Neural cell (in vitro differentiated cells): ENCODE measurements at regions not wholly inside any gene's neighbourhood (a gene's known extent, or its start where the extent isn't known, plus 50 kb on each side); places are given as distances from the start of the nearest gene placed in this dataset.

Source experiments
- H2AFZ ChIP-seq: fragments of 200-600, 300-800 bp; sonication (generic), shearing (Covaris generic); 2 replicates; pipeline ENCODE4 v1.6.0; 2014; ENCODE audit warnings: low read depth, mild to moderate bottlenecking, antibody characterized with exemption, low read length, moderate library complexity
- H3F3A ChIP-seq: fragments of 200-600 bp; shearing (Covaris generic); 2 replicates; pipeline ENCODE4 v1.6.1; 2016; ENCODE audit warnings: mild to moderate bottlenecking, moderate library complexity, mixed read lengths, antibody characterized with exemption, low read length; ENCODE audit not compliant: insufficient read depth, poor library complexity, severe bottlenecking
- H3K27ac ChIP-seq: fragments of 200-600, 300-800 bp; sonication (generic), shearing (Covaris generic); 2 replicates; pipeline ENCODE4 v1.5.1; 2014; ENCODE audit warnings: mild to moderate bottlenecking, low read length, moderate library complexity
- H3K27me3 ChIP-seq: fragments of 300-800, 200-600 bp; sonication (generic), shearing (Covaris generic); 2 replicates; pipeline ENCODE4 v1.6.0; 2014; ENCODE audit warnings: mild to moderate bottlenecking, low read depth, low read length, moderate library complexity; ENCODE audit not compliant: insufficient read depth
- H3K36me3 ChIP-seq: fragments of 300-800, 200-600 bp; sonication (generic), shearing (Covaris generic); 2 replicates; pipeline ENCODE4 v1.5.1; 2014; ENCODE audit warnings: mild to moderate bottlenecking, antibody characterized with exemption, low read length, moderate library complexity; ENCODE audit not compliant: insufficient read depth
- H3K4me2 ChIP-seq: fragments of 300-800, 200-600 bp; sonication (generic), shearing (Covaris generic); 2 replicates; pipeline ENCODE4 v1.6.0; 2014; ENCODE audit warnings: mild to moderate bottlenecking, low read length
- H3K4me3 ChIP-seq: fragments of 300-800, 200-600 bp; sonication (generic), shearing (Covaris generic); 2 replicates; pipeline ENCODE4 v1.5.1; 2014; ENCODE audit warnings: mild to moderate bottlenecking, low read length, moderate library complexity
- H3K79me2 ChIP-seq: fragments of 200-600 bp; shearing (Covaris generic); replicated peaks from 2 replicates; pipeline ENCODE4 v1.6.0; 2014; ENCODE audit warnings: mild to moderate bottlenecking, low read length, moderate library complexity; ENCODE audit not compliant: insufficient read depth
- H3K9ac ChIP-seq: fragments of 300-800, 200-600 bp; sonication (generic), shearing (Covaris generic); 2 replicates; pipeline ENCODE4 v1.6.1; 2016; ENCODE audit warnings: mild to moderate bottlenecking, low read length, mixed read lengths
- H3K9me2 ChIP-seq: fragments of 200-600 bp; shearing (Covaris generic); 2 replicates; pipeline ENCODE4 v1.6.1; 2016; ENCODE audit warnings: mild to moderate bottlenecking, low read length, mixed read lengths; ENCODE audit not compliant: insufficient read depth
- H3K9me3 ChIP-seq: fragments of 200-600, 300-800 bp; sonication (generic), shearing (Covaris generic); 2 replicates; pipeline ENCODE4 v1.6.1; 2016; ENCODE audit warnings: mild to moderate bottlenecking, mixed run types, low read length, moderate library complexity, mixed read lengths
- H4K20me1 ChIP-seq: fragments of 200-600 bp; shearing (Covaris generic); 2 replicates; pipeline ENCODE4 v1.6.1; 2016; ENCODE audit warnings: mild to moderate bottlenecking, mixed run types; ENCODE audit not compliant: insufficient read depth
- CTCF ChIP-seq: fragments of 450-650 bp; IDR thresholded peaks from 2 replicates; pipeline ENCODE4 v1.5.1; 2014; ENCODE audit warnings: antibody characterized with exemption, mild to moderate bottlenecking, moderate library complexity; ENCODE audit not compliant: poor library complexity, severe bottlenecking
- EP300 ChIP-seq: fragments of 450-650 bp; conservative IDR thresholded peaks from 2 replicates; pipeline ENCODE4 v1.6.1; 2014; ENCODE audit warnings: antibody characterized with exemption, mild to moderate bottlenecking, moderate library complexity; ENCODE audit not compliant: poor library complexity, severe bottlenecking
- EZH2 ChIP-seq: fragments of 200-600, 300-800 bp; shearing (Covaris generic), sonication (generic); IDR thresholded peaks from 2 replicates; pipeline ENCODE4 v1.6.1; 2014; ENCODE audit warnings: antibody characterized with exemption, low read length, borderline replicate concordance, mild to moderate bottlenecking; ENCODE audit not compliant: insufficient read depth, poor library complexity, severe bottlenecking
- MXI1 ChIP-seq: fragments of 450-650 bp; conservative IDR thresholded peaks from 2 replicates; pipeline ENCODE4 v1.6.1; 2014; ENCODE audit warnings: antibody characterized with exemption, mild to moderate bottlenecking; ENCODE audit not compliant: poor library complexity, severe bottlenecking
- POLR2AphosphoS5 ChIP-seq: IDR thresholded peaks from 2 replicates; pipeline ENCODE4 v1.6.1; 2012
- RAD21 ChIP-seq: fragments of 450-650 bp; conservative IDR thresholded peaks from 2 replicates; pipeline ENCODE4 v1.6.1; 2014; ENCODE audit warnings: antibody characterized with exemption, mild to moderate bottlenecking, moderate library complexity
- REST ChIP-seq: IDR thresholded peaks from 2 replicates; pipeline ENCODE4 v1.6.1; 2012; ENCODE audit warnings: borderline replicate concordance
- SMC3 ChIP-seq: fragments of 450-650 bp; conservative IDR thresholded peaks from 2 replicates; pipeline ENCODE4 v1.6.1; 2014; ENCODE audit warnings: antibody characterized with exemption, mild to moderate bottlenecking, moderate library complexity; ENCODE audit not compliant: poor library complexity
- TAF1 ChIP-seq: IDR thresholded peaks from 2 replicates; pipeline ENCODE4 v1.6.1; 2012; ENCODE audit warnings: low read depth

- no peaks in the 10 kb centered on the region for H3K9me3 ChIP-seq
- TF ChIP-seq REST: no peak
- H3F3A ChIP-seq: no peaks in the 10 kb centered on the region
- no peaks in the 10 kb centered on the region for H3K27me3 ChIP-seq
- no peaks in the 10 kb centered on the region for H3K9me2 ChIP-seq
- H3K9ac ChIP-seq: no peak overlapping the region
- H3K36me3 ChIP-seq: no peaks in the 10 kb centered on the region
- H4K20me1 ChIP-seq: no peaks in the 10 kb centered on the region
- no peak overlapping the region for H3K4me3 ChIP-seq
- H3K79me2 ChIP-seq: no peaks in the 10 kb centered on the region
- no peak overlapping the region for H3K27ac ChIP-seq
- H3K4me2 ChIP-seq: no peak overlapping the region
- H2AFZ ChIP-seq: no peak overlapping the region
Measured at GRCh38 chr7:68904630-68905029, 693.6 kb upstream of the AUTS2 start.

- Histone ChIP-seq H3K4me3 (no peak overlapping the region), H3K36me3 (no peaks in the 10 kb centered on the region), H3K79me2 (no peaks in the 10 kb centered on the region), H3K9me3 (no peaks in the 10 kb centered on the region), H3K27me3 (no peaks in the 10 kb centered on the region), H4K20me1 (no peaks in the 10 kb centered on the region), H3K9me2 (no peaks in the 10 kb centered on the region), H3K27ac (no peak overlapping the region), H3F3A (no peaks in the 10 kb centered on the region), H3K4me2 (no peak overlapping the region), H2AFZ (no peak overlapping the region), H3K9ac (no peak overlapping the region)
- TF ChIP-seq MXI1 (no peak), REST (no peak), EP300 (no peak), POLR2AphosphoS5 (no peak), EZH2 (no peak), SMC3 (no peak)
Measured at GRCh38 chr7:68911754-68912153, 686.5 kb upstream of the AUTS2 start.

GRCh38 chr7:68914006-68914405 is 684.3 kb upstream of the AUTS2 start:
- H3K4me2 ChIP-seq: no peak overlapping the region
- H3K36me3 ChIP-seq: no peaks in the 10 kb centered on the region

More at GRCh38 chr7:68914006-68914405, 684.3 kb upstream of the AUTS2 start:
- no peak overlapping the region for H2AFZ ChIP-seq
- no peaks in the 10 kb centered on the region for H4K20me1 ChIP-seq
- H3K9me3 ChIP-seq: peaks cover 4% of the 10 kb centered on the region
- no peak overlapping the region for H3K27ac ChIP-seq
- H3K4me3 ChIP-seq: no peak overlapping the region
- H3K9ac ChIP-seq: no peak overlapping the region
- no peak for TF ChIP-seq MXI1
- TF ChIP-seq SMC3: no peak
- no peak for TF ChIP-seq REST
- TF ChIP-seq RAD21: no peak
- no peak for TF ChIP-seq POLR2AphosphoS5
- TF ChIP-seq EZH2: no peak
- no peak for TF ChIP-seq EP300
- no peak for TF ChIP-seq CTCF
- no peak for TF ChIP-seq TAF1
- H3K9me2 ChIP-seq: no peaks in the 10 kb centered on the region
- no peaks in the 10 kb centered on the region for H3F3A ChIP-seq
- no peaks in the 10 kb centered on the region for H3K27me3 ChIP-seq
- H3K79me2 ChIP-seq: no peaks in the 10 kb centered on the region
